ENCODE measurements at regions not wholly inside any gene's neighbourhood (a gene's known extent, or its start where the extent isn't known, plus 50 kb on each side); places are given as distances from the start of the nearest gene placed in this dataset.

DNA sequence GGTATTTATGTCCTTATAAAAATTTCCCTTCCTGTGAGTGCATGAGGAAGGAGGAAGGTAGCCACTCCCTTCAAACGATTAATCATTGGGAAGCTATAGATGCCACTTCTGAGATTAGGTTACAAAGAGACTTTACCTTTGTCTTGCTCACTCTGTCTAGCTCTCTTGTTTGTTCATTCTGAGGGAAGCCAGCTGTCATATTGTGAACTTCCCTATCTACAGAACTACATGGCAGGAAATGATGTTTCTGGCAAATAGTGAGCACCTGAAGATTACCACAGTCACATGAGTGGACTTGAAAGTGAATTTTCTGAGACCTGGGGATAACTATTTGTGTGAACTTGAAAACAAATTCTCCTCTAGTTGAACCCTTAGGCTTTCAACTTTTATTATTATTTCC lies 776.8 kb downstream of the CCDC85A start:
- Histone ChIP-seq H3K4me1 (no peaks in the 10 kb centered on the region), H3K36me3 (no peaks in the 10 kb centered on the region), H3K9me3 (no peaks in the 10 kb centered on the region), H3K27me3 (no peaks in the 10 kb centered on the region), H3K27ac (no peak overlapping the region), H3K4me3 (no peak overlapping the region)
- intact Hi-C loops (cut with DNase I) = no loop called here
- DNase-seq = no peak
- TF ChIP-seq EP300 (IDR thresholded peaks at IDR 0.05) (no peak), POLR2A (IDR thresholded peaks at IDR 0.05) (no peak), CTCF (IDR thresholded peaks at IDR 0.05) (no peak), POLR2AphosphoS5 (IDR thresholded peaks at IDR 0.05) (no peak)
- WGBS, 2 donors = 40 to 73% methylated on average over 1 of the region's 1 CpG

DNA sequence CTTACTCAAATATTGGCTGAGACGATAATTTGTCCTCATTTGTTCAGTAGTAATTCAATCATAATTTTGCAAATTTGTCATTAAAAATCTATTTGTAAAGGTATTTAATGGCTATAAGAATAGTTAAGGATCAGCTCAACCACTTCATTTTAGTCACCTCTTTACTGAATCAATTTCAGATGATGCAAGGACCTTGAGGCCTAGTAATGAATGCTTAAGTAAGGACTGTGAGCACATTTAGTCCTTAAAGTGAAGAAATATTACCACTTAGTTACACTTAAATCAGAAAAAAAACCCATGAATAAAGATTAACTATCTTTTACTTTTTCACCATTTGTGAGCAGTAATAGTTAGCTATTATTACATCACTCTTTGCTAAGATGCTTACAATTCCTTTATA lies 778.9 kb downstream of the CCDC85A start:
- no peak overlapping the region for H3K27ac ChIP-seq
- WGBS, 2 donors = 95 to 97% methylated on average over 1 of the region's 1 CpG
- DNase-seq = no peak
- TF ChIP-seq CTCF (IDR thresholded peaks at IDR 0.05) = no peak
- no peak for TF ChIP-seq EP300 (IDR thresholded peaks at IDR 0.05)
- no peak for TF ChIP-seq POLR2A (IDR thresholded peaks at IDR 0.05)
- TF ChIP-seq POLR2AphosphoS5 (IDR thresholded peaks at IDR 0.05) = no peak
- no peaks in the 10 kb centered on the region for H3K36me3 ChIP-seq
- H3K9me3 ChIP-seq = no peaks in the 10 kb centered on the region
- intact Hi-C loops (cut with DNase I) = no loop called here
- no peak overlapping the region for H3K4me3 ChIP-seq
- no peaks in the 10 kb centered on the region for H3K4me1 ChIP-seq
- H3K27me3 ChIP-seq = no peaks in the 10 kb centered on the region

GRCh38 chr2:56969513-56969912 lies 785.7 kb downstream of the CCDC85A start:
- Histone ChIP-seq H3K4me1 (no peaks in the 10 kb centered on the region), H3K27me3 (no peaks in the 10 kb centered on the region), H3K36me3 (no peaks in the 10 kb centered on the region), H3K27ac (no peak overlapping the region), H3K9me3 (no peaks in the 10 kb centered on the region), H3K4me3 (no peak overlapping the region)
- TF ChIP-seq CTCF (IDR thresholded peaks at IDR 0.05) (no peak), POLR2A (IDR thresholded peaks at IDR 0.05) (no peak), POLR2AphosphoS5 (IDR thresholded peaks at IDR 0.05) (no peak), EP300 (IDR thresholded peaks at IDR 0.05) (no peak)
- intact Hi-C loops (cut with DNase I) = no loop called here
- WGBS, 2 donors = 87 to 93% methylated on average over 3 of the region's 3 CpGs
- DNase-seq = no peak

- no peak overlapping the region for H3K27ac ChIP-seq
- no peak for DNase-seq
- H3K36me3 ChIP-seq = no peaks in the 10 kb centered on the region
- H3K4me1 ChIP-seq = no peaks in the 10 kb centered on the region
- H3K27me3 ChIP-seq = no peaks in the 10 kb centered on the region
- H3K4me3 ChIP-seq = no peak overlapping the region
- intact Hi-C loops (cut with DNase I) = no loop called here
- TF ChIP-seq EP300 (IDR thresholded peaks at IDR 0.05) (no peak), POLR2AphosphoS5 (IDR thresholded peaks at IDR 0.05) (no peak), POLR2A (IDR thresholded peaks at IDR 0.05) (no peak), CTCF (IDR thresholded peaks at IDR 0.05) (no peak)
- H3K9me3 ChIP-seq = no peaks in the 10 kb centered on the region
- WGBS, 2 donors = 15 to 44% methylated on average over 3 of the region's 3 CpGs
Measured at GRCh38 chr2:56971383-56971974, 787.7 kb downstream of the CCDC85A start.

GRCh38 chr2:56981554-56981953 lies 797.8 kb downstream of the CCDC85A start:
- Histone ChIP-seq H3K4me3 (no peak overlapping the region), H3K4me1 (no peaks in the 10 kb centered on the region), H3K27me3 (no peaks in the 10 kb centered on the region), H3K27ac (no peak overlapping the region), H3K36me3 (no peaks in the 10 kb centered on the region), H3K9me3 (no peaks in the 10 kb centered on the region)
- DNase-seq = no peak
- 86 to 87% methylated on average over 4 of the region's 4 CpGs for WGBS, 2 donors
- TF ChIP-seq POLR2AphosphoS5 (IDR thresholded peaks at IDR 0.05) (no peak), POLR2A (IDR thresholded peaks at IDR 0.05) (no peak), EP300 (IDR thresholded peaks at IDR 0.05) (no peak), CTCF (IDR thresholded peaks at IDR 0.05) (no peak)
- intact Hi-C loops (cut with DNase I) = no loop called here
